HG03025 (cell line): ENCODE measurements at regions not wholly inside any gene's neighbourhood (a gene's known extent, or its start where the extent isn't known, plus 50 kb on each side); places are given as distances from the start of the nearest gene placed in this dataset.

Source experiments
- ATAC-seq: cut with Tn5 transposase; IDR thresholded peaks from one replicate; pipeline ENCODE4 v1.9.1; 2021; ENCODE audit warnings: mild to moderate bottlenecking, moderate library complexity; ENCODE audit not compliant: unreplicated experiment, low FRiP score

DNA sequence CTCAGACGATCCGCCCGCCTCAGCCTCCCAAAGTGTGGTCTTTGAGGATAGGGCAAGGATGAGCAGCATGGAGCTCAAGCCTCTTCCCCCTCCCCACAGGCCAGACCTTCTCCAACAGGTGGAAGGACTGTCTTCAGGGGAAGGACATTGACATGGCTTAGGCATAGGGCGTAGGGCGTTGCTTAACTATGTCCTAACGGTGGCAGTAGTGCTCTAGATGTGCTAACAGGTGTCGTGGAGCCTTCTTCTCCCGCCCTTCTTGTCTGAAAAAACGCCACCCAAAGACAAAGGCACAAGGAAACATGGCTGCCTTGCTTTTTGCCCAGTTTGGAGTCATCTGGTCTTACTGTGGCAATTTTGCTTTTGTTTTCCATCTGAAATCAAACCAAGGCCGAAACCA is 219.8 kb downstream of the OR13H1 start:
- ATAC-seq, result peak; percentile 85

DNA sequence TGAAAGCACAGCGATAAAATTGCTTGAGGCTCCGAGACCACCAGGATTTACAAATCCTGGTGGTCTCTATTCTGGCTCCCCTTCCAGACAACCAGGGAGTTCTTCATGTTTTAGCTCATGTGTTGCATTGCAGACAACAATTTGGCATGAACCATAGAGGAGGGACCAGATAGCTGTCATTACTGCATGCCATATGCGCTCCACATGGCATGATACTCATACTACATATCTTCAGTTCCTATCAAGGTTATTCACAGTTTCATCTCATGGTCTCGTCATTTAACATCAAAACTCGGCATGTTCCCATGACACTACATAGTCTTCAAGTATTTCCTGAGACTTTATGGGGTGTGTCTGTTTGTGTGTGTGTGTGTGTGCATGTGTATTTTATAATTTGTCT is 220.3 kb downstream of the OR13H1 start:
- no peak for ATAC-seq

DNA sequence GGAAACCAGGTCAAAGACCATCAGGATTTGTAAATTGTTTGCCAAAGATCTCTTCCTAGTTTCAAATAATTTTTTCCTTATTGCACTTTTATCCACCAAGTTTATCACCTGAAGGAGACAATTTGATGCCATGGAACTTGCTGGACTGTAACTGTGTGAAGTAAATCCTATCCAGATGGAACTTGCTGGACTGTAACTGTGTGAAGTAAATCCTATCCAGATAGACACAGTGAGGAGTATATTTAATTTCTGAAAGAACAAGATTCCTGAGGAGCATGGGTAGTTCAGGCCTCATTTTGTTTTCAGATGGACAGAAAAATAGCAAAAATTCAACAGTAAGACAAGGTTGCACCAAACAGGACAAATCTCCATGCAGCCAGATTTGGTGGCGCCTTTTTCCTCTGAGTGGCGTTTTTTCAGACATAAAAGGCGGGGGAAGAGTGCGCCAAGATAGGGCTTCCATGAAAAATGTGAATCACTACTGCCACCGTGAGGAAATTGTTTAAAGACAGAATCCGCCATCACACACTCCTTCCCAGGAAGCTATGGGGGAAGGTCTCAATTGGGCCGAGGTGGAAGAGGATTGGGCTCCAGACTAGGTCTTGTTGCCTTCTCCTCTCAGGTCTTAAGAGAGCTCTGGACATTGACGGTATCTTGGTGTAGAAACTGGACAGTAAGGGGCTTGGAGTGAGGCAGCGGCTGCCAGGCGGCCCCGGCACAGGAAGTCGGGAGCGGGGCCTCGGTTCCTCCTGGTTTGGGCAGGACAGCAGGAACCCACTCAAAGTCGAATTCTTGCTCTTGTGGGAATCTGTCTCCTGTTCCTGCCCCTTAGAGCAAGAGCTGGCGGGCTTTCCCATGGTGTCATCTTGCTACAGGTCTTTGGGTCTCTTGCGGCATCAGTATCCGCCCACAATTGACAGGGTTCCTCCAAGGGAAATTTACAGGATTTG is 234.7 kb downstream of the OR13H1 start:
- ATAC-seq, result peak; percentile 72

GRCh38 chrX:131779306-131779705 is 235.4 kb downstream of the OR13H1 start:
- peak; percentile 2 for ATAC-seq

DNA sequence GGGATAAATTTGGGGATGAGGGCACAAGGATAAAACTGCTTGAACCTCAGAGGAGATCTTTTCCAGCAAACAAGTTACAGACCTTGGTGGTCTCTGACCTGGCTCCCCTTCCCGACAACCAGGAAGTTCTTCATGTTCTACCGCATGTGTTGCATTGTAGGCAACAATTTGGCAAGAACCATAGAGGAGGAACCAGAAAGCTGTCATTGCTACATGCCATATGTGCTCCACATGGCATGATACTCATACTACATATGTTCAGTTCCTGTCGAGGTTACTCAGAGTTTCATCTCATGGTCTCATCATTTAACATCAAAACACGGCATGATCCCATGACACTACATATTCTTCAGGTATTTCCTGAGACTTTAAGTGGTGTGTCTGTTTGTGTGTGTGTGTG is 235.9 kb downstream of the OR13H1 start:
- ATAC-seq, result no peak

DNA sequence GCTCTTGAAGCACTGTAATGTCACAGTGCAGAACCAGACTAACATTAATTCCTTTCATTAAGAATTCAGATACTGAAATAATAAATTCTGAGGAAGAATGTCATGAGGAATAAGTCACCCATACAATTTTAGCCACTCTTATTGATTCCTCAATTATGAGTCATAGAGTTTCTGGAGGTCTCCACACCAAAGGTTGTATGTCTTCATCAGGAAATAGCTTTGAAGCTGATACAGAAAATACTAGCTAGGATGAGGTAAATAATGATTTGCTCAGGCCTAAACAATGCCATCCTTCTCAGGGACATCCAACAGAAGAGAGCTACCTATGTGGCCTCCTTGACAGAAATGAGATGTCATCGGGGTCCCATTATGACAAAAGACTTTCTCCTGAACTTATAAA is 238.8 kb downstream of the OR13H1 start:
- no peak for ATAC-seq

DNA sequence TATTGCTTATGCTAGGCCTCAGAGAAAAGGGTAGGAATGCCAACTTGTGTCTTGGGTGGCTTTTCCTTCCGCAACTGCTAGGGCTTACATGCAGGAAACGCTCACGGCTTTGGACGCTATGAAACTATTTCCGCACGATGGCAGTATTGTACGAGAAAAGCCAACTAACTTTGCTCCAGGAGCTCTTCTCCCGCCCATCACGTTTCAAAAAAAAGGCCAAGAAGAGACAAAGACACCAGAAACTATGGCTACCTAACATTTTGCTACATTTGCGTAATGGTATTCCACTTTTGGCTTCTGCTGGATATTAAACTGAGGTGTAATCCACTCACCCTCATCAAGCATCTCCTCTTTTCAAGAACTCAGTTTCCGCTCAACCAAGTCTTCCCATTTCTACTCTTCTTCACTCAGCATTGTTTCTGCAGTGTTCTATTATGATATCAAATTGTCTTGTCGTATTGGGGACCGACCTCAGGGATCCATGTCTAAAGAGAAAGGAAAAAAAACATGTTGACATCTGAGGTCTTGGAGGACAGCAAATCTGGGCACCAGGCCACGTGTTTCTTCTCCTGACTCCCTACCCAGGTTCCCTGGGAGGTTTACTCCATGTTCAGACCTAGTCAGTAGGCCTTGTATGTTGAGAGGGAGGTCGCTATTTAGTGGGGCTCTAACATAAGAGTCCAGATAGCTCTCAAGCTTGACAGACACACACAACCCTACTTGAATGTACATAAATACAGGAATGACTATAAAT is 239.4 kb upstream of the STK26 start:
- peak; percentile 40 for ATAC-seq

DNA sequence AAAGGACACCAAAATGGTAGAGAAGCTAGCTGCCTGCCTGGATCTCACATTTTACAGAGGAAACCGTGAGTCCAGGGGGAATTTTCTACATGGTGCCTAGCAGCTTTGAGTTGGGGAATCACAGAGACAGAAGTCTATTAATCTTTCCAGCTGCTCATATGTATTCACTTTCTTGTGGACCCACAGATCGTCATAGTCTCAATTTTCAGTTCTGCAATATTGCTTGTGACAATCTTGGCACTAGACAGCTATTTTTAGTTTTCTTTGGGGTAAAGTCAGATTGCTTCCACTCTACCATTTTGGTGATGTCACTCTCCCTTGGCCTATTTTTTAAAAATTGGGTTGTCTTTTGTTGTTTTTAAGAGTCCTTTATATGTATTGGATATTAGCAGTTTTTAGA is 233.4 kb upstream of the STK26 start:
- peak; percentile 28 for ATAC-seq

DNA sequence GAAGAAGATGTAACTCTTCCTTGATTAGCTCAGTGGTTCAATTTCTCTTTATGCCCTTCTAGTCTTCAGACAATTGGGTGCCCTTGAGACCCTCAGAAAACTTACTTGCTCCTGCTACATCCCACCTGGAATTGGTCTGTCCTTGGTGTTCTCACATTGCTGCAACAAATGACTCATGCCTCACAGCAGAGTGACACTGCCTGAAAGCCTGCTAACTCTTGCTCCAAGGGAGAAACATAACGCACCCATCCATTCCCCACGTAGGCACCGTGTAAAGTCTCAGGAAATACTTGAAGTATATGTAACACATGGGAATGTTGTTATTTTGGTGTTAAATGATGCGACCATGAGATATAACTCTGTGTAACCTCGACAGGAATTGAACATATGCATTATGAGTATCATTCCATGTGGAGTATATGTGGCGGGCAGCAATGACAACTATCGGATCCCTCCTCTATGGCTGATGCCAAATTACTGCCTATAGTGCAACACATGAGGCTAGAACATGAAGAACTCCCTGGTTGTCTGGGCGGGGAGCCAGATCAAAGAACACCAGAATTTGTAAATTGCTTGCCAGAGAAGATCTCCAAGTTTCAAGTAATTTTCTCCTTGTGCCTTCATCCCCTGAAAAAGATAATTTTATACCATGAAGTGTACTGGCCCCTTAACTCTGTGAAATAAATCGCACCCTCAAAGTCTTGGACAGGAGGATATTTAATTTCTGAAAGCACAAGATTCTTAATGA is 231.3 kb upstream of the STK26 start:
- no peak for ATAC-seq

GRCh38 chrX:131792356-131792749 is 230.7 kb upstream of the STK26 start:
- ATAC-seq, result peak; percentile 81

- ATAC-seq, result peak; percentile 45
Observed at GRCh38 chrX:131792789-131793462, 230.2 kb upstream of the STK26 start.

- no peak for ATAC-seq
Observed at GRCh38 chrX:131795442-131796229, 227.5 kb upstream of the STK26 start.

GRCh38 chrX:131801066-131801465 is 222.0 kb upstream of the STK26 start:
- ATAC-seq, result no peak

DNA sequence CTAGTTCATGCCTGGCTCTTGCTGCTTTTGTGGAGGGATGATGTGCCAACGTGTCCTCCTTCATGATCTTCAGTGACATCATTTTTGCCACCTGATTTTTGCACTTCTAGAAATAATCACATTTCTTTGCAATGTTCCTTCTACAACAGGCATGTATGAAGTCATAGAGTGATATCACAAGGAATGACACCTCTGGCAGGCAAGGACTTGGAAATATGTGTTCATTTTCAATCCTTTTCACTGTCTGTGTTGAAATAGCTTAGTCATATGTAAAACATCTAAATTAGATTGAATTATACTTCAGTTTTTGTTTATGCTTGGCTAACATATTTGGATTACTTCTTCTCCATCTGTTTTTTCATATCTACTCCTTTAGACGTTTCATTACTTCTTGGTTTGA is 221.2 kb upstream of the STK26 start:
- no peak for ATAC-seq

DNA sequence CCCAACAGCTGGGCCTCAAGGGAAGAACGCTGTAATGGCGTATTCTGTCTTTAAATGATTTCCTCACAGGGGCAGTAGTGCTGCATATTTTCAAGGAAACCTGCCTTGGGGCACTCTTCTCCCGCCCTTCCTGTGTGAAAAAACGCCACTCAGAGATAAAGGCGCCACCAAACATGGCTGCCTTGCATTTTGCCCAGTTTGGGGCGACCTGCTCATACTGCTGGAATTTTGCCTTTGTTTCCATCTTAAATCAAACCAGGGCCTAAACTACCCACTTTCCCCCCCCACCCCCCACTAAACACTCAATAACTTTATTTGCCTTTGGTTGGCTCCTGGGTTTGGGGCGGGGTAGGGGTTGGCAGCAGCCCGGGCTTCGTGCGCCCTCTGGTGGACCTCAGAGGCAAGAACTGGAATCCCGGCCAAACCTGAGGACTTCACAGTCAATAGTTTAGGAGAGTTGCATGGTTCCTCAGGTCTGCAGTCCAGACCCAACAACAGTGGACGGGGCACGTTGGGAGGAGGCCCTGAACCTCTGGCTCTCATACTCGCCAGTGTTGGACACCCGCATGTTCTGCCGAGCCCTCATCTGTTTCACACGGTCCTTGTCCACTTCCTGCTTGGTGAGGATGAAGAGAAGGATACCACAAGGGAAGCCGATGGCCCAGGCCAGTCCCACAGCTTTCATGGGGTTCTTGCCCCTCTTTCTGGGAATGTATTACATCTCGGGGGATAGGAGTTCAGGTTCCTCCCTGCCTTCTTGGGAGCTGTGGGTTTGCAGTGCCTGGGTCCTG is 220.1 kb upstream of the STK26 start:
- ATAC-seq, result peak; percentile 86

DNA sequence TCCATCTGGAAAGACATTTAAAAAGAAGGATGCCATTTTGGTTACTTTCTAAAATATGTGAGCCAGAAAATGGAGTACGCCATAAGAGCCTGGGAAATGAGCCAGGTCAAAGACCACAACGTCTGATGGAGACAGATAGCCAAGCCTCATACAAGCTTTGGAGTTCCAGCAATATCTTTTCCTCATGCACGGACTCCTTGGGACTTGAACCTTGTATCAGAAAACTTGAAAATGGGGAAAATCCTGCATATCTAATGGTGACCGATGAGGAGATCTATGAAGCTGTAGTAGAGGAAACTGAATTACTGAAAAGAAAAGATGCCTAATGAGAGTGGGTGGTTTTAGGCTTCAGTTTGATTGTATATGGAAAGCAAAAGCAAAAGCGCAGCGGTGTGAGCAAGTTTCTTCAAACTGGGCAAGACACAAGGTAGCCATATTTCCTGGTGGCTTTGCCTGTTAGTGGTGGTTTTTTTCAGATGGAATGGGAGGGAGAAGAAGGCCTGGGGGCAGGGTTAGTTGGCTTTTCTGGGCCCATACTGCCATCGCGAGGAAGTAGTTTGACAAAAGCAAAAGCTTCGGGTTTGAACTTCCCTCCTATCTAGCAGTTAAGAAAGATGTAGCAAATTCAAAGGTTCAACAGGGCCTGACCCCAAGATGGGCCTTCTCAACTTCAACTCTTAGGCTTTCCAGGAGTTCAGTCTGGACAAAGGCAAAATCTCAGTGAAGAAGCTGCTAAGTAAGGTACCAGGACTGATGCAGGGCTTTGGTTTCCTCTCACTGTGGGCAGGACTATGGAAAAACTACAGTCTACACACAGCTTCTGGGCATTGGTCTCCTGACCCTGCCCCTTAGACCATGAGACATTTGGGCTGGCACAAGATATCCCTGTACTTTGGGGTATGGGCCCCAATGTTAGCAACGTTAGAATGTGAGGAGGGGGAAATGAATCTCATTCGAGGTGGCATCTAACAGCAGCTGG is 210.0 kb upstream of the STK26 start:
- ATAC-seq, result peak; percentile 91

- ATAC-seq, result peak; percentile 44
Observed at GRCh38 chrX:131816551-131817136, 206.5 kb upstream of the STK26 start.
